SU-DHL-6 (cell line): ENCODE measurements at regions not wholly inside any gene's neighbourhood (a gene's known extent, or its start where the extent isn't known, plus 50 kb on each side); places are given as distances from the start of the nearest gene placed in this dataset.
"Not testable (repeated sequence)": the region's sequence is repeated elsewhere in the genome, so short reads cannot be mapped to it uniquely, and the experiment has no call there.

Experiments used
- H2AFZ ChIP-seq: fragments of 200-600 bp; sonication (generic); 2 replicates; pipeline ENCODE4 v1.6.1; 2014; ENCODE audit warnings: low read depth, mild to moderate bottlenecking, moderate library complexity, mixed read lengths, antibody characterized with exemption, low read length; ENCODE audit not compliant: severe bottlenecking
- H3F3A ChIP-seq: fragments of 200-600 bp; shearing (Covaris generic); 2 replicates; pipeline ENCODE4 v1.6.0; 2016; ENCODE audit warnings: antibody characterized with exemption, mild to moderate bottlenecking; ENCODE audit not compliant: insufficient read depth
- H3K27ac ChIP-seq: fragments of 200-600 bp; sonication (generic); 2 replicates; pipeline ENCODE4 v1.5.1; 2016; ENCODE audit warnings: low read depth, mild to moderate bottlenecking, low read length, moderate library complexity, mixed read lengths
- H3K27me3 ChIP-seq: fragments of 200-600 bp; sonication (generic), shearing (Covaris generic); 2 replicates; pipeline ENCODE4 v1.6.0; 2014; ENCODE audit warnings: mild to moderate bottlenecking, low read length
- H3K36me3 ChIP-seq: fragments of 200-600 bp; sonication (generic); 2 replicates; pipeline ENCODE4 v1.6.1; 2014; ENCODE audit warnings: mild to moderate bottlenecking, low read length, mixed read lengths
- H3K4me2 ChIP-seq: fragments of 300-600, 200-600 bp; shearing (Covaris generic), sonication (generic); 2 replicates; pipeline ENCODE4 v1.6.0; 2014; ENCODE audit warnings: low read length, low read depth, mild to moderate bottlenecking; ENCODE audit not compliant: poor library complexity, severe bottlenecking
- H3K4me3 ChIP-seq: fragments of 200-600 bp; sonication (generic); 2 replicates; pipeline ENCODE4 v1.5.1; 2014; ENCODE audit warnings: antibody characterized with exemption, low read length, mild to moderate bottlenecking, mixed read lengths; ENCODE audit not compliant: insufficient read depth, poor library complexity, severe bottlenecking
- H3K79me2 ChIP-seq: fragments of 200-600 bp; sonication (generic); 2 replicates; pipeline ENCODE4 v1.6.1; 2014; ENCODE audit warnings: mild to moderate bottlenecking, low read length, moderate library complexity; ENCODE audit not compliant: insufficient read depth
- H3K9ac ChIP-seq: fragments of 200-600 bp; sonication (generic); 2 replicates; pipeline ENCODE4 v1.7.0; 2014; ENCODE audit warnings: mild to moderate bottlenecking, low read length
- H3K9me2 ChIP-seq: fragments of 200-600 bp; sonication (generic); replicated peaks from 2 replicates; pipeline ENCODE4 v1.6.1; 2014; ENCODE audit warnings: low read length; ENCODE audit not compliant: insufficient read depth
- H3K9me3 ChIP-seq: fragments of 200-600 bp; sonication (generic); 2 replicates; pipeline ENCODE4 v1.6.1; 2014; ENCODE audit warnings: low read length, mixed read lengths; ENCODE audit not compliant: insufficient read depth
- H4K20me1 ChIP-seq: fragments of 200-600 bp; sonication (generic); 2 replicates; pipeline ENCODE4 v1.6.1; 2014; ENCODE audit warnings: low read depth, mild to moderate bottlenecking, antibody characterized with exemption, low read length, moderate library complexity, mixed read lengths
- CTCF ChIP-seq: fragments of 200-600 bp; sonication (generic); IDR thresholded peaks from one replicate; pipeline ENCODE4 v1.5.1; 2017; ENCODE audit warnings: antibody characterized with exemption, mild to moderate bottlenecking, low read length, moderate library complexity; ENCODE audit not compliant: insufficient read depth, poor library complexity, severe bottlenecking
- EZH2phosphoT487 ChIP-seq: fragments of 200-600 bp; sonication (generic), shearing (Covaris generic); conservative IDR thresholded peaks from 2 replicates; pipeline ENCODE4 v1.6.1; 2018; ENCODE audit warnings: mild to moderate bottlenecking, antibody characterized with exemption, low read length, moderate library complexity, mixed read lengths

- H3K79me2 ChIP-seq, result no peaks in the 10 kb centered on the region
- no peak for TF ChIP-seq CTCF
- no peak for TF ChIP-seq EZH2phosphoT487
- no peaks in the 10 kb centered on the region for H3F3A ChIP-seq
- H3K4me3 ChIP-seq, result no peak overlapping the region
- H3K9ac ChIP-seq, result no peak overlapping the region
- no peak overlapping the region for H3K4me2 ChIP-seq
- H3K9me3 ChIP-seq, result no peaks in the 10 kb centered on the region; the same call in 1 of the 2 replicates
- H4K20me1 ChIP-seq, result no peaks in the 10 kb centered on the region
- H3K27ac ChIP-seq, result no peak overlapping the region
- H3K9me2 ChIP-seq, result no peaks in the 10 kb centered on the region
- H3K27me3 ChIP-seq, result no peaks in the 10 kb centered on the region
- H3K36me3 ChIP-seq, result no peaks in the 10 kb centered on the region
- no peak overlapping the region for H2AFZ ChIP-seq
Observed at GRCh38 chr6:84635081-84635761, 129.2 kb downstream of the TBX18 start.

- no peak overlapping the region for H3K27ac ChIP-seq
- H3K9me2 ChIP-seq, result no peaks in the 10 kb centered on the region
- no peaks in the 10 kb centered on the region for H4K20me1 ChIP-seq
- TF ChIP-seq CTCF (no peak), EZH2phosphoT487 (no peak)
- H3K4me2 ChIP-seq, result no peak overlapping the region
- H3K79me2 ChIP-seq, result no peaks in the 10 kb centered on the region
- no peak overlapping the region for H3K4me3 ChIP-seq
- H3K36me3 ChIP-seq, result no peaks in the 10 kb centered on the region
- H3F3A ChIP-seq, result no peaks in the 10 kb centered on the region
- no peak overlapping the region for H2AFZ ChIP-seq
- no peaks in the 10 kb centered on the region for H3K27me3 ChIP-seq
- no peaks in the 10 kb centered on the region; the same call in 1 of the 2 replicates for H3K9me3 ChIP-seq
- H3K9ac ChIP-seq, result no peak overlapping the region
Observed at GRCh38 chr6:84633771-84634170, 130.6 kb downstream of the TBX18 start.

GRCh38 chr6:84626527-84626926 lies 137.9 kb downstream of the TBX18 start:
- H3K79me2 ChIP-seq, H4K20me1 ChIP-seq, H3K27ac ChIP-seq, H3K9ac ChIP-seq, H3K36me3 ChIP-seq, H3F3A ChIP-seq, H3K27me3 ChIP-seq, H3K9me3 ChIP-seq, H3K9me2 ChIP-seq, H3K4me3 ChIP-seq, H3K4me2 ChIP-seq, H2AFZ ChIP-seq: not testable (repeated sequence)

GRCh38 chr6:84625506-84625905 lies 138.9 kb downstream of the TBX18 start:
- Histone ChIP-seq H3K4me3 (no peak overlapping the region), H3K9ac (no peak overlapping the region), H3K27ac (no peak overlapping the region), H3K36me3 (no peaks in the 10 kb centered on the region), H2AFZ (no peak overlapping the region), H3F3A (no peaks in the 10 kb centered on the region), H3K9me2 (no peaks in the 10 kb centered on the region), H3K27me3 (no peaks in the 10 kb centered on the region), H3K79me2 (no peaks in the 10 kb centered on the region), H4K20me1 (no peaks in the 10 kb centered on the region), H3K4me2 (no peak overlapping the region), H3K9me3 (no peaks in the 10 kb centered on the region)
- TF ChIP-seq CTCF (no peak), EZH2phosphoT487 (no peak)
